ENCODE measurements at regions not wholly inside any gene's neighbourhood (a gene's known extent, or its start where the extent isn't known, plus 50 kb on each side); places are given as distances from the start of the nearest gene placed in this dataset.

- TF ChIP-seq REST (IDR thresholded peaks at IDR 0.05; ENCODE audit: unreplicated experiment) (no peak), CTCF (conservative IDR thresholded peaks at IDR 0.05; ENCODE audit: low read depth in 2 of 2) (no peak), EZH2 (IDR thresholded peaks at IDR 0.05; ENCODE audit: low read depth, unreplicated experiment) (no peak), CREB1 (CRISPR knock-in tag; IDR thresholded peaks at IDR 0.05; ENCODE audit: low read depth) (no peak), POLR2AphosphoS5 (IDR thresholded peaks at IDR 0.05; ENCODE audit: low read depth) (no peak), JUNB (IDR thresholded peaks at IDR 0.05; ENCODE audit: unreplicated experiment) (no peak), EZH2phosphoT487 (IDR thresholded peaks at IDR 0.05; ENCODE audit: unreplicated experiment) (no peak), ZNF462 (CRISPR knock-in tag; IDR thresholded peaks at IDR 0.05) (no peak), ETS1 (IDR thresholded peaks at IDR 0.05) (no peak), ZNF331 (CRISPR knock-in tag; IDR thresholded peaks at IDR 0.05; ENCODE audit: low read depth) (no peak), ZNF114 (CRISPR knock-in tag; IDR thresholded peaks at IDR 0.05) (no peak), NANOG (IDR thresholded peaks at IDR 0.05; ENCODE audit: borderline replicate concordance) (no peak)
These were observed 212.4 kb downstream of the TMEM114 start for GRCh38 chr16:8377864-8378263.

Measured in GM23338 (cell line).